Stimulated activated CD4-positive, alpha-beta T cell treated with anti-CD3 and anti-CD28 coated beads, Interleukin-2, amount 100 ng/mL, for 48 hours (primary cell): ENCODE measurements at regions not wholly inside any gene's neighbourhood (a gene's known extent, or its start where the extent isn't known, plus 50 kb on each side); places are given as distances from the start of the nearest gene placed in this dataset.
A peak's percentile ranks its signal among the peaks of the same experiment; 100 is the strongest.

Experiments used
- DNase-seq, 2 donors: peaks; one replicate each; pipeline ENCODE4 v3.0.0-alpha.2; 2020

GRCh38 chr10:33524041-33524440 lies 189.6 kb upstream of the NRP1 start:
- DNase-seq, result no peak

DNA sequence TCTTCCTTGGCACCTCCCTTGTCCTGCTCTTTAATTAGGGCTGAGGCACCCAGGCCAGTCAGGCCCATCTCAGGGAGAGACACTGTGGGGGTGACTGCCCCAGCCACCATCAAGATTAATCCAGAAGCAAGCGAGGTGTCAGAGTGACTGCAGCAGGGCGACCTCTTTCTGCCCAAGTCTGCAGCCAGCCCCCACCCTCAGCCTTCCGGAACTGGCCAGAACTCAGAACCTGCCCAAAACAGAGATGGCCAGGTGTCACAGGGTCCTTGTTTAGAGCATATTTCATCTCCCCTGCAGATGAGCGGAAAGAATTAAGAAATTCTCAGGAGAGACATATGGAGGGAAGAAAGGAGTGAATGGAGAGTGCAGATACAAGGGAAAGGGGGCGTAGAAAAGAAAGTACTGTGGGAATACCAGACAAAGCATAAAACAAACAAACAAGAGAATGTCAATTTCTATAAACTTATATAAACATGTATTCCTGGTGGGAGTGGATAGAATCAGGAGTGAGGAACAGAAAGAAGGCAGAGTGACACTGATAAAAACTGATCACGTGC lies 188.8 kb upstream of the NRP1 start:
- no peak for DNase-seq

GRCh38 chr10:33521904-33522303 lies 187.4 kb upstream of the NRP1 start:
- no peak for DNase-seq

- DNase-seq, result no peak
Observed at GRCh38 chr10:33521062-33521461, 186.6 kb upstream of the NRP1 start.

GRCh38 chr10:33520223-33520622 lies 185.8 kb upstream of the NRP1 start:
- DNase-seq, result no peak

DNA sequence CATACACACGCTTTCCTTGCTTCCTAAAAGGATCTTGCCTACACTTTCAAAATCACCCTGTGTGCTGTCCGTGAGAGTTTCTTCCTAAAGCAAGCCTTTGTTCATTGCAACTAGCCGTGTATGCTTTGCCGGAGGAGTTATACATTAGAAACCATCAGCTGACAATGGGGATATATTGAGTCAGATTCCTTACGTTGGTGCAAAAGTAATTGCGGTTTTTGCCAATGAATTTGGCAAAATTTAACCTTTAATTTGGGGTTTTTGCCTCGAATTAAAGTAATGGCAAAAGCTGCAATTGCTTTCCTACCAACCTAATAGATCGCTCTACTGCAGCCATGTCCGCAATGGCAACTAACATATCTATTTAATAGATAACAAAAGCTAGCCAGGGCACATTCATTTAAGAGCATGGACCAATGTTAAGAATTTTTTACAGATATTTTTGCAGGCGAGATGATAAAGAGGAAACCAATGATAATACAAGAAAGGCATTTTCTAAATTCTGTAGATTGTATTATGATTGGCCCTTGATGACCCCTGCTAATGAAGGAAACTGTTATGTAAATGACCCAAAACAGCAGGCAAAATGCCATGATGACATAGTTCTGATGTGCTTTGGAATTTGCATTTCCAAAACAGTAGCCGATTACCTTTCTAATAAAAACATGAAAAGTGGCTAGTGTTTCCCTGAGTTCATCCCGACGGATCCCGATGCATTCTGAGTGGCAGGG lies 184.8 kb upstream of the NRP1 start:
- no peak for DNase-seq

GRCh38 chr10:33510206-33510605 lies 175.7 kb upstream of the NRP1 start:
- DNase-seq, result no peak

- peak; percentile 3 to 17 for DNase-seq
Observed at GRCh38 chr10:33509231-33509831, 174.9 kb upstream of the NRP1 start.

DNA sequence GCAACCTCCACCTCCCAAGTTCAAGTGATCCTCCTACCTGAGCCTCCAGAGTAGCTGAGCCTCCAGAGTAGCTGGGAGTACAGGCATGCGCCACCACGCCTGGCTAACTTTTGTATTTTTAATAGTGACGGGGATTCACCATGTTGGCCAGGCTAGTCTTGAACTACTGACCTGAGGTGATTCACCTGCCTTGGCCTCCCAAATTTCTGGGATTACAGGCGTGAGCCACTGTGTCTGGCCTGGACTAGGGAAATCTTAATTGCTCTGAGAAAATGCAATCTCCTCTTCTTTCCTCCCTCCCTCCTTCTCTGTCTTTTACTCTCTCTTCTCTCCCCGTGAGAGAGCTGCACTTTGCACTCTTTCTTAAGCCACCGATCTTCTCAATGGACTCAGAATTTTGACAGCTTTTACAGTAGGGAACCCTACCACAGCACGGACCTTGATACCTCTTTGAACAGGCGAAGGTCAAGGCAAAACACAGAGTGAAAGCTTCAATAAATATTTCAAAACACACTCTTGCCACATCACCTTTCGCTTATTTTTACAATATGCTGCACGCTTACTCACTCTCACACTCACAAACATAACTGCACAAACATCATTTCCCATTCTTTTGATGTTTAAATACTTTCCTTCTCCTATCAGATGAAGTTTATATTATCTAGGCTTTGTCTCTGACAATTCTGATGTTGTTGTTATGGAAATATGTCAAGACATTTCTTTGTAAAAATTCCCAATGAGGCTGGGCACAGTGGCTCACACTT lies 173.4 kb upstream of the NRP1 start:
- no peak for DNase-seq

DNA sequence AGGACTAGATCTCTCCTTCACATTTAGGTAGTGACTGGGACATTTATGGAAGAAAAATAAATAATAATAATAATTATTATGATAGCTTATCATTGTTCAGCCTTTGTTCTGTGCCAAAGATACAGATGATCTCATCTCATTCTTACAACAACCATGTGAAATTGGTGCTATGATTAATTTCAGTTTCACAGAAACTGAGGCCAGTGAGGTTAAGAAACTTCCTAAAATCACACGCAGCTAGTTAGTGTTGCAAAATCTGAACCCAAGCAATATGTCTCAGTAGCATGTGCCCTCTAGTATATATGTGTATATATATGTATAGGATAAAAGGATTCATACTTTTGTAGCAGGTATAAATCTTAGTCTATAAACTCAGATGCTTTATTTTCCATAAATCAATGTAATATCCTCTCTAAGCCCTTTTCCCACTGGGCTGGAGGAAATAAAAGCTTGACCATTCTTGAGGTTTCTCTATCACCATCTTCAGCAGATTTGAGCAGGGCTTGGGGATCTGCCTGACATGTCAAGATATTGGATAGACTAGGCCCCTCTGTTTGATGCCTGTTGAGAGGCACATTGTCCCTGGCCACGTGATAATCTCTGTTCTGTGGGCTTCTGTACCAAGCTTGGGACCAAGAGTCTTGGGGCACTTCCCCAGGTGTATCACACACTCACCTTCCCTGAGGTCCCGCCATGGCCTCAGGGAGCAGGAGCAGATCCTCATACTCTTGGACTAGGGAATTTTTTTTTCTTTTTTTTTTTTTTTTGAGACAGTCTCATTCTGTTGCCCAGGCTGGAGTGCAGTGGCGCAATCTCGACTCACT lies 172.6 kb upstream of the NRP1 start:
- DNase-seq, result no peak

- no peak for DNase-seq
Observed at GRCh38 chr10:33506391-33506790, 171.9 kb upstream of the NRP1 start.

GRCh38 chr10:33501161-33501560 lies 166.7 kb upstream of the NRP1 start:
- no peak for DNase-seq

GRCh38 chr10:33498391-33498891 lies 164.0 kb upstream of the NRP1 start:
- DNase-seq, result no peak

DNA sequence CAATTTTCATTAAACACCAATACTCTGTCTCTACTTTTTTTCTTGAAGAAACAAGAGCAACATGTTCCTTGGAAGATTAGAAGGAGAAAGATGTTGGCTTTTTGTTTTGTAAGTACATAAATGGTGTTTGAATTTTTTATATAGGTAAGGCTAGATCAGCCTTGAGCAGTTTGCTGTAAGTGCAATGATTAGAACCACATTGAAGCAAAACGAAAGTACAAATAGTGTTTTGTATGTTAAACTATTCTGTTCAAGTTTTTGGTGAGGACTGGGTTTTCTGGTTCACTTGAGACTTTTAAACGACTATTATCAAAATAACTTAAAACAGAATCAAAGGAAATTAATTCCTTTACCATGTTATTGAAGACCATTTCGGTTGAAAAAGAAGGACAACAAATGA lies 162.9 kb upstream of the NRP1 start:
- DNase-seq, result no peak

GRCh38 chr10:33496096-33496495 lies 161.6 kb upstream of the NRP1 start:
- DNase-seq, result no peak

DNA sequence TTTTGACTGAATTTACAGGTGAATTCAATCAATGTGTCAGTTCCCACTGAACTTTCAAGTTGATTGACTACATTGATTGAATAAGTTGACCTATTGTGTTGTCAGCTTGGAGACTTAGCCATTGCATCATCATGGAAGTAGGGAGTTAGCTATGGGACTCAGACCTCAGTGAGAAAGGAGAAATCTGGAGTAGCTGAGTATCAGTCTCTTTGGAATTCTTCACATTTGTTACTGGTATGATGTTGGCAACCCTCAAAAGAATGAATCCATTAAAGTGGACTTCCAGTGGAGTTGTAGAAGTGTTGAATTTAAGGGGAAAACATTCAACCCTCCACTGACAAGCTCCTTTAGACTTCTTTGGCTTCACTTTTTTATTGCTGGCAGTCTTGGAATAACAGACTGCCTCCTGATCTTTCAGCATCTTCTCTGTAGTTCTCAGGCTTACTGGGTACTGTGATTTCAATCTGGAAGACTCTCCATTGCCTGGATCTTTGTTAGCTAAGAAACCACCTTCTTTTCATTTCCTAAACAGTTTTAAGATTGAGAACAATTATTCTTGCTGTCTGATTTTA lies 160.3 kb upstream of the NRP1 start:
- no peak for DNase-seq

DNA sequence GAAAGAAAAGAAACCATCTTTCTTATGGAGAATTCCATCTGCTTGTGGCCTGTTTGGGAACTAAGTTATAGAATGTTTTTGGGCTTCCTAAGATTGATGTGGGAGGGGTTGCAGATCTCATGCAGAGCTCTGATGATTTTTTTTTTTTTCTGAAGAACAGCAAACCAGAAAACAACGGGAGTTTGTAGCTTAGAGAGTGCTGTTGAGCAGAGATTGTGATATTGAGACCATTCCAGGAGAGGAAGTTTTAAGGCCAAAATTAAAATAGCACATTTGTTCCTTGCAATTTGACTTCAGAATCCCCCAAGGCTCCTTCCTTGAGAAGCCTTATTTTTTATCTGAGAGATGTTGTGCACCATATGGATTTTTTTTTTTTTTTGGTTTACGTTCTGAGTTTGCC lies 159.5 kb upstream of the NRP1 start:
- no peak for DNase-seq

- DNase-seq, result no peak
Observed at GRCh38 chr10:33493497-33493896, 159.0 kb upstream of the NRP1 start.

DNA sequence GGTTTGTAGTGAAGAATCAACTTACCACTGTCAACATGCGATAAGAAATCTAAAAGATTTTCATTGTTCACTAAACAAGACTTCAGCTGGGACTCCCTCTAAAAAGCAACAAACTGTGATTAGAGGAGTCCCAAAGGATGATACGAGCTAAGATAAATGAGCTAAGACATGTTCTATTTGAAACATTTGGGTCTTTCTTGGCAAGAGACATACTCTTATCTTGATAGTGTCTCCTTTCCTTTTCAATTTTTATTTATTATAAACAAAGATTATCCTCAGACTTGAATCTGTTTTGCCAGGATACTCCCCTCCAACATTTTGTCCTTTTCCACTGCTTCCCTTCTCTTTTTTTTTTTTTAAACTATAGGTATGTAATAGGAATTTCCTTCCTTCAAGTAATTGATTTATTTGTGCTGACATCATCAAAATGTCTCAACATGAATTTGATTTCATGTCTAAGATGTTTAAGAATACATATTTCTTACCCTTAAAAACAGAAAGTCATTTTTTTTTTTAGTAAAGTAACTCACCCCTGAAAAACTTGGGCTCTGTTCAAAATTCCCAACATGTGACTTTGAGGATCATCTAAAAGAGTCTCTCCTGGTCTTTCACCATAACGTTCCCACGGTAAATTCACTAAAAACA lies 158.4 kb upstream of the NRP1 start:
- no peak for DNase-seq

GRCh38 chr10:33489501-33490176 lies 155.2 kb upstream of the NRP1 start:
- no peak for DNase-seq
